NCI-H1930 (cell line): ENCODE measurements at regions not wholly inside any gene's neighbourhood (a gene's known extent, or its start where the extent isn't known, plus 50 kb on each side); places are given as distances from the start of the nearest gene placed in this dataset.

ENCODE experiments used
- DNase-seq, 2 experiments: peaks; one replicate each; lab custom pipeline; 2025; lab: John Stamatoyannopoulos, UW

DNA sequence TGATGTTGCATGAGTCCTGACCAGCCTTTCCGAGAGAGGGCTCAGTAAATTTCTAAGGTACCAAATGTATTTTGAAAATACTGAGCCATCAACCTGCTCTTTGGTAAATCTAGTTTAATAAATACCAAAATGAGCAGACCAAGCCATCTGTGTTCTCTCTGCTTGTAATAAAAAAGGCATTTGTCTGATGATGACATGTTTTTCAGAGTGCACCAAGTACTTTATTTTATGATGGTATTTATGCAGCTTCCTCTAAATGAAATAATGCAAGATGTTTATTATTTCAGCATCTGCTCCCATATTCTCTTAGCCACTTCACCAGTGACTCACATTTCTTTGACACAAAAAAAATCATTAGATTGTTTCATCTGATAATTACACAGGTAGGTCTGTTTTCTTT is 700.5 kb downstream of the TRIML1 start:
- no peak for DNase-seq

DNA sequence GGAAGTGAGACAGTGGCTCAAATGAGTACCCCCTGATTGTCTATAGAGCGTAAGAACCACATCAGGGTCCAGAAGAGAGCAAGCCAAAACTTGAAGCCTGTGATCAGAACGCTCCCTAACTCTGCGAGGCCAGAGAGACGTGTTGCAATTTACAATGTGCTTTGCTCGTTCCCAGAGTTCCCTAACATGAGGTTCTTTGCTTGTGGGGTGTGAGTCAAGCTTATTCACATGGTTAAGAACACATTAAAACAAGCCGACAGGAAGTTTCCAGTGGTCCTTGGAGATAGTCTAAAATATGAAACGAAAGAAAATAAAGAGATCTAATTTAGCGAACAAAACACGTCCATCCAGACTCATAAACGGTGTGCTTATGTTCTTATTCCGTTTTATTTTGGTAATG is 702.3 kb downstream of the TRIML1 start:
- no peak for DNase-seq

DNA sequence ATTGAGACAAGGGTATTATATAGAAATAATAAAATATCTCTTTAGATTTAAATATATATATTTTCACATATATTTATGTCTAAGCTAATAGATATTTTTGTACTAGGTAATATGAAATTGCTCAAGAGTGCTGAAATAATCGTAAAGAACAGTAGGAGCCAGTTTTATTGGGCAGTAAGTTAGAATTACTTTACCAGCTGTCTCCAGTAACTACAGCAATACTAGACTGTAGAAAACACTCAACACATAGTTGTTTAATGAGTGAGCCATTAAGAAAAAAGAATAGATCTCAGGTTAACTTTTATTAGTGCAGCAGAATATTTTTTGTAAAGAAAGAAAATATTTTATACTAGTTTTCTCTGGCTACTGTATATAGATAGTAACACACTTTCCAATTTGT is 715.2 kb downstream of the TRIML1 start:
- no peak for DNase-seq

DNA sequence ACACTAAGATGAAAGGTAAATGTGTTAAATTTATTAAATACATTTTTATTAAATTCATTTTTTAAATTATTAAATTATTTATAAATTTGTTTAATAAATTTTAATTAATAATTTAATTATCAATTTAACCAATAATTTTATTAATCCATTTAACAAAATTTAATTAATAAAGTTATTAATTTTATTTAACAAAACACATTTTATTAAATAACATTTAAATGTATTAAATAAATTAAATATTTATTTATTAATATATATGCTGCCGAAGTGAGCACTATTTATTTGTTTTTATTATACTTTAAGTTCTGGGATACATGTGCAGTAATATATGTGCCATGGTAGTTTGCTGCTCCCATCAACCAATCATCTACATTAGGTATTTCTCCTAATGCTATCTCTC is 719.5 kb downstream of the TRIML1 start:
- no peak for DNase-seq

DNA sequence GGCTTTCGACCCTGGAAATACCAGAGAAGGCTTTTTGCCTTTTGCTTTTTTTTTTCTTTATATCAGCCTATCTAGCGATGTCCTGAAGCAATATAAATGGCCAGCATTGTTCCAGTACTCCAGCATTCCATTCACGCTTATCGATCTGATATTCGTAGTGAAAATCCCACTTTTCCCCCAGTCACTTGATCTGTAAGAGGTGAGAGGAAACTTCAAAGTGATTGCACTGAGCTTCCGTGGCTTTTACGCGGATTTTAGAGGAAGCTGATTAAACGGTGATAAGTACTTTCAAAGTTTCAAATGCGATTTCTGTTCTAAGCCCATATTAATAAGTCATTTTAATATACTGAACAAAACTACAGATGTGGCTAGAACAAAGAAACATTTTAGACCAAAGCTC is 725.5 kb downstream of the TRIML1 start:
- DNase-seq = no peak

DNA sequence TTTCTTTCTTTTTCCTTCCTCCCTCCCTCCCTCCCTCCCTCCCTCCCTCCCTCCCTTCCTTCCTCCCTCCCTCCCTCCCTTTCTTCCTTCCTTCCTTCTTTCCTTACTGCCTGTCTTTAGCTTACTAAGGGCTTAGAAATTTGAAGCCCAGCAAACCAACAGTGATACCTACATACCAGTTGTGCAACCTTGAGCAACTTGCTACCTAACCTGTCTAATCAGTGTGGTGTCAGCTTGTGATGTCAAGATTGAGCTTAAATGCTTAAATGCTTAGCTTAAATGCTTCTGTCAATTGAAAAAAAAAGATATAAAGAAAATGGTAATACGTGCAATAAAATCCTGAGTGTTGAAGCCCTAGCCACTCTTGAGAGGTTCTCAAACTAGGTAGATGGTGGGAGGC is 728.6 kb downstream of the TRIML1 start:
- DNase-seq = no peak

DNA sequence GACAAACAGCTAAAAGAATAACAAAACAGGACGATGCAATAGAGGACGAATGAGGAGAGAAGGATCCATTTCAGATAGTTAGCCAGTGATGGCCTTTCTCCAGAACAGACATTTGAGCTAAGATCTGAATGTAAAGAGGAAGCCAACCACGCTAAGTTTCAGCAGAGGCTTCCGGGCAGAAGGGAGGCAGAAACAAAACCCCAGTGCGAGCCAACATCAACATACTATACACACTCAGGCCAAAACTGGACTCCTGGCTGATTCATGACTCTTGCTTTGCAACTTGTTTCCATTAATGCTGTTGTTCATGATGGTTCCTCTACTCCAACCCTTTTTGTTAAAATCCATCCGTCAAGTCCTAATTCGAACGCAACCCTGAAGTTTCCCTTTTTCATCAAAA is 730.3 kb downstream of the TRIML1 start:
- DNase-seq = no peak

DNA sequence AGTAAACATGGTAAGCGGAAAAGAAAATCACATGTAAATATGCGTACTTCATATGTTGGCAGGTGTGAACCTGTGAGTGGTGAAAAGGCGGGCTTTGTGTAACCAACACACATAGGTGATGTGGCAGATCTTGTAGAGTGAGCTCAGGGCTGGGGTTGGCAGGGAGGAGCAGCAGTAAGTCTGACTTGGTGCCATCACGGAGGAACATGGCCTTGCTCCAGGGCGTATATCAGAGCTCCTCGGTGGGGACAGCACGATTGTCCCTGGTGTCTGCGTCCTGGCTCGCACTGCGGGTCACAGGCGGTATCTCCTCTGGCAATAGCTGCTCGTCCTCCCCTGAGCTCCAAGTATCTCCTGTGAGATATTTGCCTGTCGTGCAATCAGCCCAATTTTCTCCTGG is 733.6 kb downstream of the TRIML1 start:
- DNase-seq = no peak

DNA sequence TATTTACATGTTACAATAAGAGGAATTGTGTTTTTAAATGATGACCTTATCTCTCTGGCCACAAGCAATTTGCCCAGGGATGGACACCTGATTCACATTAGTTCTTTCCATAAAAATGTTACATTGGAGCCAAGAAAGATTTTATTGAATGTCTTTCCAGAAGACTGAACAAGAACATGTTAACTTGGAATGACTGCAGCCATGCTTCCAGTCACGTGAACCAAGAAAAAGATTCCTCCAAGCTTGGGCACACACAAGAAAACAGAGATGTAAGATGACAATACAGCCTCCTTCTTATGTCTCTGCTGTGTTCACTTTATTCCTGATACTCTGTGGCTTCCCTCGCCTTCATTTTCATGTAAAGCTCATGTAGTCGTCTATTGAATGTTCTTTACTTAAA is 737.6 kb downstream of the TRIML1 start:
- DNase-seq = no peak

DNA sequence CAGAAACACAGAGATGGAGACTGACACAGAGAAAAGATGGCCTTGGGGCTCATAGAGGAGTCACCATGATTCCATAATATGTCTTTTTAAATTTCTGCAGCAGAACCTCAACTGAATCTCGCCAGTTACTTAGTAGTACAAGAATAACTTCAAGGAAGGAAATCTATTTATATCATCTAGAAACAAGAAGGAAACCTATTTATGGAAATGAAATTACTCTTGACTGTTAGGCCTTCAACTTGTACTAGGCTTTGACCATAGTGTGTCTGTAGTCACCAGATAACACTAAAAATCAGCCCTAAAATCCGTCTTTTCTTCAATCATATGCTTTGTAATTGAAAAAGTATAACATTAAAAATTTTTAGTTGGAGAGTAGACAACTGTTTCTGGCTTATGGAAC is 740.4 kb downstream of the TRIML1 start:
- DNase-seq = no peak

DNA sequence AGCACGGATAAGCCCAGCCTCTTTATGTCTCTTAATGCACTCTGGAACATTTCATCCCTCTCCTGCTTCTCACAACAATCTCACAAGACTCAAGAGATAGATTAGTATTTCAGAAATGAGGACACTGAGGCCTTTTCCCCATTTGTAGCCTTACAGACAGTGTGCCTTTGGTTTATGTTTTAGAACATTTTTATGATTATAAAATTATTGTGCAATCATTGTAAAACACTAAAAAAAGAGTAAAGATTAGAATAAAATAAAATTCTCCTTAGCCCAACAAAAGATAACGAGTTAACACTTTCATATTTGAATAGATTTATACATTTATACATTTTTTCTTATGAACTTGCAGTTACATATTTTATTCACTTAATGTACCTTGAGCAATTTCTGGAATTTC is 748.7 kb downstream of the TRIML1 start:
- DNase-seq = no peak

DNA sequence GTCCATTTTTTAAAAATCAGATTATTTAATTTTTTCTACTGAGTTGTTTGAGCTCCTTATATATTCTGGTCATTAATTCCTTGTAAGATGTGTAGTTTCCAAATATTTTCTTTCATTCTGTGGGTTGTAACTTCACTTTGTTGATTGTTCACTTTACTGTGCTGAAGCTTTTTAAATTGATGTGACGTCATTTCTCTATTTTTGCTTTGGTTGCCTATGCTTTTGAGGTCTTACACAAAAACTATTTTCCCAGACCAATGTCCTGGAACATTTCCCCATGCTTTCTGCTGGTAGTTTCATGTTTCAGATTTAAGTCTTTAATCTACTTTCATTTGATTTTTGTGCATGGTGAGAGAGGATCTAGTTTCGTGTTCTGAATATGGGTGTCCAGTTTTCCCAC is 753.6 kb downstream of the TRIML1 start:
- DNase-seq = no peak

DNA sequence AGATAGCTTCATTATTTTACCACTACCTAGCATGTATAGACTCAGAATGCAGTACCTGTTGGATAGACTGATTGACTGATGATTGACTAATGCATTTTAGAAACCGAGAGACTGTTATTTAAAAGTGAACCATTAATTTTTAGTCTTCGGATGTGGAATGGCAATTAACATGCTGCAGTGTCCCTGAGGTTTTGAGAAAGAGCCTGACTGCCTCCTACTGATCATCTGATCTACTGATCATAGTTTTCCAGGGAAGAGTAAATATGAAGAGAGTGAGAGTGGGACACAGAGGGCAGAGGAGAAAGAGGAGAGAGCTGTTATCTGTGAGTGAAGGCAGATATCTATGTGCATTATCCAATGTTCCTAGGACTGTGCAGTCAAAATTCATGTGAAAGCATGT is 764.7 kb downstream of the TRIML1 start:
- no peak for DNase-seq

DNA sequence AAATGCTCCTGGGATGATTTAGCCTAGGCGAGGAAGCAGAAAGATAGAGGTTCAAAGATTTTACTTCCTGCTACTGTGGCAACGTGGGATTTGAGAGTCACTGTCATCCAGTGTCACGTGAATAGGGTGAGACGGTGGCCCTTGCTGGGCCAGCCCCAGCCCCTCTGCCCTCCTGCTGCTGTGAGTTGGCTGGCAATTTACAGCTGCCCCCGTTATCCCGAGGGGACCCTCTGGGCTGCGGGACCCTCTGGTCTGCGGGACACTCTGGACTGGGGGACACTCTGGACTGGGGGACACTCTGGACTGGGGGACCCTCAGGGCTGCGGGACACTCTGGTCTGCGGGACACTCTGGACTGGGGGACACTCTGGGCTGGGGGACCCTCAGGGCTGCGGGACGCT is 765.4 kb downstream of the TRIML1 start:
- DNase-seq = no peak

DNA sequence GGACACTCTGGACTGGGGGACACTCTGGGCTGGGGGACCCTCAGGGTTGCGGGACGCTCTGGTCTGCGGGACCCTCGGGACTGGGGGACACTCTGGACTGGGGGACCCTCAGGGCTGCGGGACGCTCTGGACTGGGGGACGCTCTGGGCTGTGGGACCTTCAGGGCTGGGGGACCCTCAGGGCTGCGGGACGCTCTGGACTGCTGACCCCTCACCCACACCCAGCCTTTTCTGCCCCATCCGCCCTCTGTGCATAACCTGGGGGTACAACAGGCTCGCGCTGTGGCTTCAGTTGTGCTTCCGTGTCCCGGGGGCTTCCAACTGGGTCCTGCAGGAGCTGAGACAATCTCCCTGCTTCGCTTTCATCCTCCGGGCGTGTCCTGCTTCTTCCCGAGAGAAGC is 766.0 kb downstream of the TRIML1 start:
- DNase-seq = no peak

DNA sequence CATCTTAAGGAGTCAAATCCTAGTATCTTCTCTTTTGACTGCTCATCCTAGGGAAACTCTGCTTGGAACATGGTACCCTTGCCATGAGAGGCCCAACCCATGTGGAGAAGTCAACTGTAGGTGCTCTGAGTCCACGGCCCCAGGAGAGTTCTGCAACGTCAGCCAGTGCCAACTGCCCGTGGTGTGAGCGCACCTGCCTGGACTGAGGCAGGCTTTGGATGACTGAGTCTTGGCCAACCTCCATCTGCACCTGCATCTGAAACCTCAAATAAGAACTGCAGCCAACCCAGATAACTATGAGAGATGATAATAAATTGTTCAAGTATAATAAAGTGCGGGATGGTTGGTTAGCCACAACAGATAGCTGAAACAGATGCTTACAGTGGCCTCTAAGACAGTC is 772.0 kb downstream of the TRIML1 start:
- DNase-seq = no peak

DNA sequence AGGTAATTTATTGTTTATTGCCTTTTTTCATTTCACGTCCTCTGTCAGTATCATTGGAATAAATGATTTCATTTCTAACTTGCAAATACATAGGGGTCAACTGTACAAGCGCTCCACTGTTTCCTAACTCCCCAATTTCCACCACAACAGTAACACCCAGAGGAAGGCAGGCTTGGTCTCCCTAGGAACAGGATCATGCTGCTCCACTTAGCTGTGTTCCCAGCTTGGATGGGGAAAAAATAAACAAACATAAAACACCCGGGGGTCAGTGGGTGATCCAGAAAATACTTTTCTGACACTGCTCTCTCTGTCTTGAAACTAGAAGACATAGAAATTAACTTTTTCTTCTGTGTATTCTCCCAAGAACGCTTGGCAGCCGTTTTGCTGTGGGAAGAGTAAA is 772.5 kb downstream of the TRIML1 start:
- no peak for DNase-seq

DNA sequence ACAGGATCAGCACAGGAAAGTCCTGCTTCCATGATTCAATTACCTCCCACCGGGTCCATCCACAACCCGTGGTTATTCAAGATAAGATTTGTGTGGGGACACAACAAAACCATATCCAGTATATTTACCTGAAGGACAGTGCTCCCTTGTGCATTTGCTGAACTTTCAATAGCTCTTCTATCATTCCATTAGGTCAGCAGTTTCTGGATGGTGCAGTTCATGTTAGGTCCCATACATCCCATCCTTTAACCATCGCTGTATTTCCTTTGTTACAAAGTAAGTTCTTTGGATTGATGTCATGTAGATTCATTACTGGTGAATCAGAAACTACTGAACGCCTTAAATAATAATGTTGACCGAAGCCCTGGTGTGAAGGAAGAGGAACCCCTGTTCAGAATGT is 775.9 kb downstream of the TRIML1 start:
- DNase-seq = no peak

DNA sequence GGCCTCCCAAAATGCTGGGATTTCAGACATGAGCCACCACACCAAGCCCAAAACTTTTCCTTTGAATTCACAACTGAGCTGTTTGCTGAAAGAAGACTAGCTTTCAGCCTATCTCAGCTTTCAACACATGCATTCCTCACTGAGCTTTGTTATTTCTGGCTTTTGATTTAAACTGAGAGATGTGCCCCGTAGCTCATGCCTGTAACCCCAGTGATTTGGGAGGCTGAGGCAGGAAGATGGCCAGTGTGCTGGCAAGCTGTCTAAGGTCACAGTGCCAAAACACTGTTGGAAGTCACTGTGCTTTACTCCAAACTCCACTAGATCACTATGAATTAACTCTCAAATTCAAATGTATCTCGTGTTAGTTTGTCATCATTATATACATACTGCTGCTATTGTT is 779.5 kb downstream of the TRIML1 start:
- no peak for DNase-seq

DNA sequence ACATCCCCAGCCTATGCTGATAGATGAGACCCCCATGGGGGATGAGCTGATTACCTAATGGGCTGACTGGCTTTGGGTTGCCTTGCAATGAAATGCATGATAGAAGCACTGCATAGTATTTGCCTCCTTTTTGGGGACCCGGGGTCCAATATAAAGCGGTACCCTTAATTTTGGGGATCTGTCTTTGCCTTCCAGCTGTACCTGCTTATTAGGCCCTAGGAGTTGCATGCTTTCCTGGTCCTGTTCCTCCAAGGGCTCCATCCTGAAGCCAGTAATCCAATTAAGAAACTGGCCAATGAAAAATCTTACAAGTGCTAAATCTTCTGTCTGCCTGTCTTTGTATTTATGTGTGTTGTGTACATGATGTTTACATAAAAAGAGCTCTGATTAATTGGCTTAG is 791.6 kb downstream of the TRIML1 start:
- DNase-seq = no peak

DNA sequence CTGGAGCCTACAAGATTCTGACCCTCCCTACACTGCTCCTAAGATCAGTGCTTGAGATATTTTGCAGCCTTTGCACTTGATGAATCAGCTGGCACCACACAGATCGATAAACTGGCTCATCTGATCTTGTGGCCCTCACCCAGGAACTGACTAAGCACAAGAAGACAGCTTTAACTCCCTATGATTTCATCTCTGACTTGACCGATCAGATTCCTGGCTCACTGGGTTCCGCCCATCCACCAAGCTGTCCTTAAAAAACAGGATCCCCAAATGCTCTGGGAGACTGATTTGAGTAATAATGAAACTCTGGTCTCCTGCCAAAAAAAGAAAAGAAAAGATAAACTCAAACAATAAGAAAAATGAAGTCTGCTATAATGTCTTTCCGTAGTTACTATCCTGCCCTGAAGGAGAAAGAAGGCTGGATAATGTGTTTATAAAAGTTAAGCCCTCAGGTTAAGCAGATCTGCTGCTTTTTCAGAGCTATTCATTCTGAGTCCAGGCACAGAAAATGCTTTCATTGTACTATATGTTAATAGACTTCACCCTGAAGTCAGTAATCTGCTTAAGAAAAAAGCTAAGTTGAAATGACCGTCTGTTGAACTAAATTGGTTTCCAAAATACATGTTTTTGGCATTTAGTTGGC is 795.2 kb downstream of the TRIML1 start:
- no peak for DNase-seq

DNA sequence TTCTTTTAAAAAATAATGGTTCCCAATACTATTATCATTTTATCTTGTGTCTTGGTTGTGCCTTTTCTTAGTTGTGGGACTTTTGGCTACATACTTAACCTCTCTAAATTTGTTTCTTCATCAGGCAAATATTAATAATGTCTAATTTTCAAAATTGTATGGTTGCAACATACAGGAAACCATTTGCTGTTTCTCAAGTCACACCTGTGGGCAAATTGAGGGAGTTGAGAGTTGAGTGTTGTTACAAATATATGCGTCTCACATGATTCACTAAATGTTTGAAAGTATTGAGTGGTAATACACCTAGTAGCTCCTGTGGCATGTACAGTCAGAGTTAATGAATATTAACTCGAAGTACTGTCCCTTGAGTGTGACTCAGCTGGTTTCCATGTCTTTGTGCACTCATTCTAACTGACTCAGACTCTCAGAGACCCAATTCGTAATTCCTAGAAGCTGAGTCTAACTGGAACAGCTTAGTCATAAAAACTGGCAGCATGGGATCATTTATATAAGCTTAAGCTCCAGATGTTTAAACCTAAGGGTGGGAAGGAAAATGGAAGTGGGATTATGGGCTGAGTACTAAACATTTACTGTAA is 802.4 kb downstream of the TRIML1 start:
- no peak for DNase-seq

DNA sequence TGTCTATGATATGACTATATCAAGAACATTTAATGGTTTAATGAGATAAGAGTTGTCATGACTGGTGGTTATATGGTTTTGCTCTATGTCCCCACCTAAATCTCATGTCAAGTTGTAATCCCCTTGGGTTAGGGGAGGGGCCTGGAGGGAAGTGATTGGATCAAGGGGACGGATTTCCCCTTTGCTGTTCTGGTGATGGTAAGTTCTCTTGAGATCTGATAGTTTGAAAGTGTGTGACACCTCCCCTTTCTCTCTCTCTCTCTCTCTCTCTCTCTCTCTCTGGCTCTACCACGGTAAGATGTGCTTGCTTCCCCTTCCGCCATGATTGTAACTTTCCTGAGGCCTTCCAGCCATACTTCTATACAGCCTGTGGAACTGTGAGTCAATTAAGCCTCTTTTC is 803.4 kb downstream of the TRIML1 start:
- no peak for DNase-seq

DNA sequence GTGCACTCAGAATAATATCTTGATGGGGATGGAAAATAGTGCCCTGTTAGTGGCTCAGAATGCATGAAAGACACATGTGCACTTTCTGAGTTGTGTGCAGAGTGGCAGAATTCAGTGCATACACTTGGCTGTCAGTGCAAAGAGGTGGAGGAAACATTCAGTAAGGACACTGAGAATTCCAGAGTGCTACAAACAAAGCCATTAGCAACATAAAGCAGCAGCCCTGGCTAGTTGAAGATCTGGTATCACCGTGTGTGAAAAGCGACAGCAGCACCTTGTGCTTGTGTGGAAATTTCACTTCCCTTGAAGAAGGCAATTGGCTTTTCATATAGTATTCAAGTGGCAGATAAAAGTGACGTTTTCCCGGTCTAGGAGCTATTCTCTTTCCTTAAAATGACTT is 810.4 kb downstream of the TRIML1 start:
- DNase-seq = no peak

DNA sequence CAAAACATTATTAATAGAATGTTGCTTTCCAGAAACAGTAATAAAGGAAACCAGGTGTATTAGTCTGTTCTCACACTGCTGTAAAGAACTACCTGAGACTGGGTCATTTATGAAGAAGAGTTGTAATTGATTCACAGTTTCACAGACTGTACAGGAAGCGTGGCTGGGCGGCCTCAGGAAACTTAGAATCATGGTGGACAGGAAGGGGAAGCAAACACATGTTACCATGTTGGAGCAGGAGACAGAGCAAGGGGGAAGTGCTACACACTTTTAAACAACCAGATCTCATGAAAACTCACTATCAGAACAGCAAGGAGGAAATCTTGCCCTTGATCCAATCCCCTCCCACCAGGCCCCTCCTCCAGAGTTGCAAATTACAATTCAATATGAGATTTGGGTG is 815.8 kb downstream of the TRIML1 start:
- DNase-seq = no peak
